Prostate gland (tissue), 2 donors: ENCODE measurements at regions not wholly inside any gene's neighbourhood (a gene's known extent, or its start where the extent isn't known, plus 50 kb on each side); places are given as distances from the start of the nearest gene placed in this dataset.

Source experiments
- CTCF ChIP-seq, 4 experiments: fragments of 200-600 bp in 2 of 4; fragments of 450-650 bp in 2 of 4; sonication (generic) in 2 of 4; IDR thresholded peaks; 1 replicate in 3 of 4; 2 replicates in 1 of 4; pipeline ENCODE4 v1.5.1; 2016 to 2019; ENCODE audit warnings: antibody characterized with exemption in 4 of 4, mild to moderate bottlenecking in 2 of 4, moderate library complexity in 2 of 4
- POLR2A ChIP-seq: fragments of 450-650 bp; IDR thresholded peaks from one replicate; pipeline ENCODE4 v1.6.1; 2016; ENCODE audit warnings: antibody characterized with exemption, mild to moderate bottlenecking
- POLR2AphosphoS5 ChIP-seq: sonication (generic); formaldehyde crosslinking; IDR thresholded peaks from one replicate; pipeline ENCODE4 v1.6.1; 2017; ENCODE audit warnings: antibody characterized with exemption

- TF ChIP-seq CTCF (IDR thresholded peaks at IDR 0.05) (no peak), POLR2A (no peak), POLR2AphosphoS5 (no peak)
Measured at GRCh38 chr5:18097817-18098216, 463.6 kb downstream of the TAF11L14 start.
